Activated B cell treated with CpG ODN at 0.5 μM for 24 hours (primary cell): ENCODE measurements at regions not wholly inside any gene's neighbourhood (a gene's known extent, or its start where the extent isn't known, plus 50 kb on each side); places are given as distances from the start of the nearest gene placed in this dataset.
"Not testable (repeated sequence)": the region's sequence is repeated elsewhere in the genome, so short reads cannot be mapped to it uniquely, and the experiment has no call there.

Source experiments
- ATAC-seq: fragments of 200-7000 bp; cut with Tn5 transposase; one replicate; pipeline ENCODE4 v1.10.0; 2021; ENCODE audit warnings: low read depth, mild to moderate bottlenecking, moderate library complexity
- CTCF ChIA-PET: fragments of 350-600 bp; sonication (Branson Sonifier 250); formaldehyde crosslinking; loops from one replicate; lab custom pipeline; 2021; ENCODE audit warnings: antibody characterized with exemption; lab: Charles Lee
- POLR2A ChIA-PET: fragments of 350-600 bp; sonication (Branson Sonifier 250); formaldehyde crosslinking; loops from one replicate; lab custom pipeline; 2021; ENCODE audit warnings: antibody characterized with exemption; lab: Charles Lee
- DNase-seq: peaks from one replicate; pipeline ENCODE4 v3.0.0; 2022
- H3K27ac Mint-ChIP-seq: one replicate; pipeline ENCODE4 v1.8.0; 2020; ENCODE audit warnings: mixed read lengths
- H3K27me3 Mint-ChIP-seq: one replicate; pipeline ENCODE4 v1.8.0; 2021; ENCODE audit warnings: mixed read lengths
- H3K36me3 Mint-ChIP-seq: one replicate; pipeline ENCODE4 v1.8.0; 2021; ENCODE audit warnings: low read depth, mixed read lengths
- H3K4me1 Mint-ChIP-seq: one replicate; pipeline ENCODE4 v1.8.0; 2021; ENCODE audit warnings: mixed read lengths
- H3K4me3 Mint-ChIP-seq: one replicate; pipeline ENCODE4 v1.8.0; 2020; ENCODE audit warnings: mild to moderate bottlenecking, mixed read lengths
- H3K9me3 Mint-ChIP-seq: one replicate; pipeline ENCODE4 v1.8.0; 2020; ENCODE audit warnings: mixed read lengths
- CTCF ChIP-seq: fragments of 200-600 bp; IDR thresholded peaks from one replicate; pipeline ENCODE4 v1.8.0; 2022; ENCODE audit warnings: antibody characterized with exemption, mild to moderate bottlenecking
- intact Hi-C: fragments of 100-400 bp; cut with micrococcal nuclease; formaldehyde crosslinking; loops from one replicate; pipeline ENCODE4 v1.15.1; 2024

GRCh38 chr18:1304392-1304992, 399.8 kb downstream of the ADCYAP1 start:
- no peak for TF ChIP-seq CTCF
- intact Hi-C loops, result no loop called here
- no peak overlapping the region for H3K27ac Mint-ChIP-seq
- H3K27me3 Mint-ChIP-seq, result no peaks in the 10 kb centered on the region
- H3K4me3 Mint-ChIP-seq, result no peak overlapping the region
- no peaks in the 10 kb centered on the region for H3K36me3 Mint-ChIP-seq
- H3K4me1 Mint-ChIP-seq, result no peaks in the 10 kb centered on the region
- no peak for ATAC-seq
- no peak for DNase-seq
- peaks cover 2% of the 10 kb centered on the region for H3K9me3 Mint-ChIP-seq
- ChIA-PET CTCF (no interaction called here), POLR2A (no interaction called here)

- H3K9me3 Mint-ChIP-seq, result peaks cover 2% of the 10 kb centered on the region
- H3K4me3 Mint-ChIP-seq, result no peak overlapping the region
- no peaks in the 10 kb centered on the region for H3K36me3 Mint-ChIP-seq
- ChIA-PET CTCF (no interaction called here), POLR2A (no interaction called here)
- no peak for TF ChIP-seq CTCF
- H3K27me3 Mint-ChIP-seq, result no peaks in the 10 kb centered on the region
- no peak for ATAC-seq
- DNase-seq, result no peak
- intact Hi-C loops, result no loop called here
- H3K27ac Mint-ChIP-seq, result no peak overlapping the region
- no peaks in the 10 kb centered on the region for H3K4me1 Mint-ChIP-seq
Observed at GRCh38 chr18:1306641-1307040, 402.0 kb downstream of the ADCYAP1 start.

DNA sequence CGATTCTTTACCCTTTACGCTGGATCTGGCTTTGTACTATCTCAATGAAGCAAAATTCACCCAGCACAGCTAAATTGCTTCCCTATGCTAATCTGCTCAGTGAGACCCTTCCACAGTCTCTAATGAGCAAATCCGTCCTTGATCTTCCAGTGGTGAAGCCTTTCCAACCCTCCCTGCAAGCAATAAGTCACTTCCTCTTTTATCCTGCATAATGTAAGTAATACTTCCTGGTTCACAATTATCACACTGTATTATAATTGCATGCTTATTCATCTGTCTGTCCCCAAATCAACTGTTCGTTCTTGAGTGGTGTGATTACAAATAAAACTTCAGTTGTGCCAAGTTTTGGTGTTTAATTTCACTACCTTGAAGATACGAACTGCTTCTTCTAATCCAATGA, 404.0 kb downstream of the ADCYAP1 start:
- no peak for DNase-seq
- CTCF ChIA-PET, result no interaction called here
- Mint-ChIP-seq H3K9me3 (peaks cover 2% of the 10 kb centered on the region), H3K27ac (no peak overlapping the region), H3K4me1 (no peaks in the 10 kb centered on the region), H3K4me3 (no peak overlapping the region), H3K27me3 (no peaks in the 10 kb centered on the region), H3K36me3 (no peaks in the 10 kb centered on the region)
- ATAC-seq, result no peak
- intact Hi-C loops, result no loop called here
- TF ChIP-seq CTCF, result no peak
- POLR2A ChIA-PET, result no interaction called here

- intact Hi-C loops, result no loop called here
- POLR2A ChIA-PET, result no interaction called here
- CTCF ChIA-PET, result no interaction called here
- Mint-ChIP-seq H3K4me1 (no peaks in the 10 kb centered on the region), H3K36me3 (no peaks in the 10 kb centered on the region), H3K9me3 (no peaks in the 10 kb centered on the region), H3K27ac (no peak overlapping the region), H3K27me3 (no peaks in the 10 kb centered on the region), H3K4me3 (no peak overlapping the region)
- no peak for DNase-seq
- no peak for ATAC-seq
- no peak for TF ChIP-seq CTCF
Observed at GRCh38 chr18:1311376-1311775, 406.7 kb downstream of the ADCYAP1 start.

GRCh38 chr18:1335345-1335744, 430.7 kb downstream of the ADCYAP1 start:
- CTCF ChIA-PET, intact Hi-C loops, H3K27ac Mint-ChIP-seq, ATAC-seq, POLR2A ChIA-PET, H3K9me3 Mint-ChIP-seq, H3K4me3 Mint-ChIP-seq, H3K4me1 Mint-ChIP-seq, H3K36me3 Mint-ChIP-seq, DNase-seq, H3K27me3 Mint-ChIP-seq: not testable (repeated sequence)

DNA sequence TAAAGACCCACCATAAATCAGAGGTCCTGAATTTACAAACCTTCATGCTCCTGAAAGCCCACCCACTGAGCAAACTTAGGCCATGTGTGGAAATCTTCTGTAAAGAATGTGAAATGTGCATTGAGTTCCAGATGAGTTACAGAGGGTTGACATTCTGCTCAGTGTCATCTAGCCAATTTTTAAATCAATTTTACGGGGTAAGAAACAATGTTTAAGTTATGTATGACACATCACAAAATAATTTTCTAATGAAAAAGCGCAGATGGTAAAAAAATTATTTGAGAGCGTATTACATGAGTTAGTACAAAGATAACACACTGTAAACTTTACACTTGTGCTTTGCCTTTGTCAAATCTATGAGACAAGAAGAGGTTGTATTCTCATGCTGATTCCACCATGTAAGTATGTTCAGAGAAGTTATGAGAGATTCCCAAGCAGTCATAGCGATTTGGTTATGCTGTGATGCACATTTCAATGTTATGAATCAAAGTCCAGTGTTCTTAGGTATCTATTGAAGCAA, 446.3 kb downstream of the ADCYAP1 start:
- no peak for TF ChIP-seq CTCF
- no peak overlapping the region for H3K27ac Mint-ChIP-seq
- ChIA-PET CTCF (no interaction called here), POLR2A (no interaction called here)
- no peaks in the 10 kb centered on the region for H3K27me3 Mint-ChIP-seq
- no peak overlapping the region for H3K4me3 Mint-ChIP-seq
- ATAC-seq (no peak), DNase-seq (no peak)
- no peaks in the 10 kb centered on the region for H3K9me3 Mint-ChIP-seq
- H3K4me1 Mint-ChIP-seq, result no peaks in the 10 kb centered on the region
- intact Hi-C loops, result no loop called here
- no peaks in the 10 kb centered on the region for H3K36me3 Mint-ChIP-seq
